ENCODE measurements at regions not wholly inside any gene's neighbourhood (a gene's known extent, or its start where the extent isn't known, plus 50 kb on each side); places are given as distances from the start of the nearest gene placed in this dataset.

DNA sequence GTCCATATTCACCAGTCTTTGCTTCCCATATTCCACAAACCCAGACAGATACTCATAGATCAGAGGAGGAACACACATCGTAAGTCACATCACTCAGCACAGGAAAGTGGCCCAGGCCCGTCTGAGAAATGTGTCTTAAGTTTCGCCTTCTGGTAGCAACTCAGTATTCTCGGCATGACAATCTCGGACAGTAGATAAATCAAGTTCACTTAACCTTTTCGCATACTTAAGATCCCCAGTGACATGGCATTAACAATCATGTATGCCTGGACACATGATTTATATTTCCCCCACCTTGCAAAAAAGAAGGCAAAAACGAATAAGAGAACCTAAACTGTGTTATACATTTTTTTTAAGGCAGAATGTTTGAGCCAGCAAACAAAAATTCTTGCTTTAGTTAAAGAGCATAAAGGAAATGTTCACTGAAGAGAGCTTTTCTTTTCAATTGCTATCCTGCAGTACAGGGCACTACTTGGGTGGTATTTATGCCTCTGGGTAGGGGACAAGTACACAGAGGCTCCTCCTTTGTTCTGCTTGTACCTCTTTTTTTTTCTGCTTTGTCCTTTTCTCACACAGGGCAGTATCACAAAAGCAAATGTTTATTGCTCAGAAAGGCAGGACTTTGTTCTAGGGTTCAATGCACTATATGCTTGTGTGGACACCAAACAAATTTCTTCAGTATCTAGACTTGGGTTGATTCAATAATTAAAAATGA is 360.6 kb downstream of the TDRD3 start:
- DNase-seq: no peak

DNA sequence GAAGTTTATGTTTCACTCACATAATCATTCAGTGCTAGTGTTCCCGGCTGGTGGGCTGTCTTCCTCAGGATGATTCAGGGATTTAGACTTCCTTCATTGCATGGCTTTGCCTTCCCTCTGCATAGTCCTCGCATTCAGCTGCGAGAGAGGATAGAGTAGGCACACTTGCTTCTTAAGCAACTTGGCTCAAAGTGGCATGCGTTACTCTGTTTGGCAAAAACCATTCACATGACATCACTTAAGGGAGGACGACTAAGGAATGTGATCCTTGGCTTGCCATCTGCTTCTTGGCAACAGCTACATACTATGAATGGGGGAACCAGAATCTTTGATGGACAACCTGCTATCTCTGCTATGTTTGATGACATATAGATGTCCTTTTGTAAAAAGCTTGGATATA is 359.3 kb downstream of the TDRD3 start:
- no peak for DNase-seq

DNA sequence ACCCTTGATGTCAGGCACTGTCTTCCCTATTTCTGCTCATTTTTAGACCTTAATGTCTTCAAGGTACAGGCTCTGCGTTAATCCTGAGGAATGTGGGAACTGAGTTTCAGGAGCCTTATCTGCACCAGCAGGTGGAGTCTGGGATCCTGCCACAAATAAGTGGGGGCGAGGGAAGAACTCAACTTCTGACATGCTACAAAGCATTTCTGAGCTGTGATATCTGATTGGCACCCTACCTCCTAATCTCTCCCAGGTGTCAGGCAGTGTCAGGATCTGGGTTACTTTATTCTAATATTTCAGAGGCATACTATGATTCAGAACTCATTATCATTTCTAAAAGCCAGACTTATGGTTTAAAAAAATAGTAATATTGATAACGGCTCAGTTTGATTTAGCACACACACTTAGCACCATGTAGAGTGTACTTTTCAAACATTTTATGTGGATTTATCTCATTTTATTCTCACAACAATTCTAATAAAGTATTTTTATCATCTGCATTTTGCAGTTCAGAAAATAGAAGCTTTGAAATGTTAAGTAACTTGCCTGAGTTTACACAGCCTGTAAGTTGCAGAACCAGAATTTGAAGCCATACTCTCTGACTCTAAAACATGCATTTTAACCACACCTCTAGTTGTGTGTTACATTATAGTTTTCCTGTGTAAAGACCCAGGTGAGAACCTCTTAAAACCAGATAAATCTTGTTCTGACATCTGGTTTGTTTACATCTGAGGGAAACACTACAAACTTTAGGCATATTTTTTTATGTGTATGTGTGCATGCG is 358.6 kb downstream of the TDRD3 start:
- no peak for DNase-seq

DNA sequence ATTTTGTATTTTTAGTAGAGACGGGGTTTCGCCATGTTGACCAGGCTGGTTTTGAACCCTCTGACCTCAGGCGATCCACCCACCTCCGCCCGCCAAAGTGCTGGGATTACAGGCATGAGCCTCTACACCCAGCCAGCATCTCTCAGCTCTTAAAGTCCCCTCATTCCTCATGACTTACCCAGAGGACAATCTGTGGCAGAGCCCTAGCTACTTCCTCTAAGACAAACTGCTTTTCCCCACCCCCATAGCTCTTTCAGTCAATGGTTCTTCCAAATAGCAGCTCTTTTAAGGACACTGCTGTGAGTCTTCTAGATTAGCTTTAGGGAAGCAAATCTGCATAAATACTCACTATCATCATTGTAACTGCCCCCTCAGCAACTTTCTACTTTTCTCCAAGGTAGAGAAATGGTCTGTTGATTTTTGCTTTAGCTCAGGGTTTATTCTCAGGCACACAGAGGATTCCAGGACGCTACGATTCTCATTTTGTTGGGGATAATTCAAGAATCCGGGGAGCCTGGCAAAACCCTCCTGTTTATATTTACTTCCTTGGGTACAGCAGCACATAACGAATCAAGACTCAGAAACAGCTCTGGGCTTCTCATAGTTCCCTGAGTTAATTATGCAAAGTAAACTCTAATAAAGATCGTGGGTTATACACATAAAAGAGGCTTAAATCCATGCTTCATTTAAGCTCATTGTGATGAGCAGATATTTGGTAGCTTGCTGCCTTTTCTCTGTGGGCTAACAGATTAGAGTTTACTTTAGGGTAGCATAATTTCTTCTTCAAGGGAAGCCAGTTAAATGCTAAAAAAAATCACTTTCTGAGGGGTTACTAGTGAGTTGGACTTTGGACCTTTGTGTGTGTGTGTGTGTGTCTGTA is 357.4 kb downstream of the TDRD3 start:
- DNase-seq: no peak

DNA sequence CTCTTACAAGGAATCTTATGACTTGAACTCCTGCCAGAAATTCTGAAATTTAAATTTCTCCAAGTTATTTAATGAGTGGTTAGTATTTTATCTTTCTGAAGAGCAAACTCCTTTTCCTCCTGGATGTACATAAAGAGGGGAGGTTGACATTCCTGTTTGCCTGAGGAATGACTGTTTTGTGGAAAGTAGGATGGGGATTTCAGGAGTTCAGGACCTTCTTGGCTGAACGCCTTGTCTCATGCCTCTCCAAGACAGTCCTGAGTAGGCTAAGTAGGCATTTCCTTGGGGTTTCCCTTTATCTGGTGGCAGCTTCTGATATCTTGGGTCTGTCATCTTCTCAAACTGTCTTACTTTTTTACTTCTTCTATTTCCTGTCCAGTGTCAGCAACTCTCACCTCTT is 356.6 kb downstream of the TDRD3 start:
- no peak for DNase-seq

DNA sequence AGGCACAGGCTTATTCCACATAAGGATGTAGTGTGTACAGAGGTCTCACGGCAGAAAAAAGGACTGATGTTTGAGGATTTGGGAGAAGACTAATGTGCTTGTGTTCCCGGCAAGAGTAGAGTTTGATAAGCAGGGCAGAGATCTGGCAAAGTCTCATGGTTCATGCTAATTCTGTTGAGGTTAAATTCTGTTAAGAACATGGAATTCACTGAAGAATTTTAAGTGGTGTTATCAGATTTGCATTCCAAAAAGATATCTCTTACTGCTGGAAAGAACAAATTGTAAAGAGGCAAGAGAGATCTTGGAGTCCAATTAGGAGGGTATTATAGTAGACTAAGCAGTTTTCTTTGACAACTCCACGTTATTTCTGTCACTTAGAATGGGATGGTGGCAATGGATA is 348.3 kb downstream of the TDRD3 start:
- no peak for DNase-seq

DNA sequence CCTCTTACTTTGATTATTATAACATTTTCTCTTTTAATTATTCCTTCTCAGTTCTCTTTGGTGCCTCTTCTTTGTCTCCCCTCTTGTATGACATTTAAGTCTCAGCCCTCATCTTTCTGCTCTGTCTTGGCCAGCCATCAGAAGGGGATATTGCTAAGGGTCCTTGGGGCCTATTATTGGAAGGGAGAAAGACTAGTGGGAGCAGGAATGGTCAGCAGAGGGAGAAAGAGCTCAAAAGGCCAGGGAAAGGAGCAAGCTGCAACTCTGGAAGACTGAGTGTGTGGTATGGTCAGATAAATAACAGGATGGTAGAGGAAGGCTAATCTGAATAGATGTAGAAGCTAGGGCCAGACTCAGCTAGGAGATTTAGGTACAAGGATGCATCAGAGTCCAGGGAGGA is 336.9 kb downstream of the TDRD3 start:
- DNase-seq: no peak

DNA sequence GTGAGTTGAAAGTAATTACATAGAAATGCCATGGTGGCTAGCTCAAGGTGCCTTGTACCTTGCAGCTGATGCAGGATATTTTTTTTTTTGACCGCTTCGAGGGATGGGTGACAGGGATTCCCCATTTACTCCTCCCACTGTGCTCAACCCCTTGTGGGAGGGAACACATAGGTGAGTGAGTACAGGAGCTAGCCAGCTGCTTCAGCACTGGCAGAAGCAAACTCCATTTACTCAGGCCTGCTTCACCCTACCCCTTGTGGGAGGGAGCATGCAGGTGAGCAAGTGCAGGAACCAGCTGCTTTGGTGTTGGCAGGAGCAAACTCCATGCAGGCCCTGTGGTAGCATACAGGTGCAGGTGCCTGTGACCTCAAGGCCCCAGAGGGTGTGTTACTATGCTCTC is 330.1 kb downstream of the TDRD3 start:
- DNase-seq: no peak

DNA sequence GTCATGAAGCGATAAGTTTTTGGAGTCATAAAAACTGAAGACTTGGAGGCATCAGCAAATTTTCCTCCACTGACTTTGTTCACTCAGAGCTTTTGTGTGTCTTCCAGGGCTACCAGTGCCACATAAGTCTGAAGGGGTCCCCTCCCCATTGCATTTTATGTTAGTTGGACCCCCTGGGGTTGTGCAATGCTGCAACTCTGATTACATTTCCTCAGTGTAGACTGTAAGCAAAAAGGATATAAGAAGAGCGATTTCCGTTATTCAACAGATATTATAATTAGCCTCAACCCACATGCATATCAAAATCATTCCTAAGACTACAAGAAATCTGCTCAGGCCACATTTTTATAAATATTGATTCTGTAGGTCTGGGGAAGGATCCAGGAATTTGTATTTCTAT is 324.0 kb downstream of the TDRD3 start:
- no peak for DNase-seq

DNA sequence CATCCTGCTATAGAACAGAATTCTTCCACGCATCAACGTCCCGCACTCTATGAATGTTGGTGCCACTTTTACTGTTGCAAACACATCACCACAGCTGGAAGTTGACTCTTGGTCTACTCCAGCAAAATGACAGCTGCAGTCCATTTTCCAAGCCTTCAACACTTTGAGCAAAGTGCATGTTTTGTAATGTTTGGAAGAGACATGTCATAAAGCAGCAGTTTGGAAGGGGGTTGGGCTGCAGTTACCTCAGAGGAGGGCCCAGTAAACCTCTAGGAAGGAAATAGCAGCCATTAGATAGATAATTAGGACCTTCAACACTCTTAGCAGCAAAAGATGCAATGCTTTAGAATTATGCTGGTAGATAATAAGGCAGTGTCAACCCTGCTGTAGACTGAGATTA is 323.6 kb downstream of the TDRD3 start:
- DNase-seq: no peak

DNA sequence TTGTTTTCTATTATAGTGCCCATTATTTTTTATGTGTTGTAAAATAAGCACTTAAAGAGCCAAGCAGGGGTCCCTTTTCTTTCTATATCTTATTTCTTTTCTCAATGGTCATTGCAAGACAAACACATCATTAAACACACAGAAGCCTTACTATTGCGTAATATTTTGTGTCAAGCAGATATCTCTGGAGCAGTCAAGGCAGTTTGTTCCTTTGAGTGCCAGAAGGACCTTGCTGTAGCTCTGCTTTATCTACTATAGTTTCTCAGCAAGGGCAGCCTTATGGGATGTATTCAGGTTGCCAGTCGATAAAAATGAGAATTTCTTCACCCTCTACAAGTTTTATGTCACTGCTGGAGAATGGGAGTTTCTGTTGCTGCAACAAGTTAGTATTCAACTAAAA is 319.3 kb downstream of the TDRD3 start:
- DNase-seq: no peak

DNA sequence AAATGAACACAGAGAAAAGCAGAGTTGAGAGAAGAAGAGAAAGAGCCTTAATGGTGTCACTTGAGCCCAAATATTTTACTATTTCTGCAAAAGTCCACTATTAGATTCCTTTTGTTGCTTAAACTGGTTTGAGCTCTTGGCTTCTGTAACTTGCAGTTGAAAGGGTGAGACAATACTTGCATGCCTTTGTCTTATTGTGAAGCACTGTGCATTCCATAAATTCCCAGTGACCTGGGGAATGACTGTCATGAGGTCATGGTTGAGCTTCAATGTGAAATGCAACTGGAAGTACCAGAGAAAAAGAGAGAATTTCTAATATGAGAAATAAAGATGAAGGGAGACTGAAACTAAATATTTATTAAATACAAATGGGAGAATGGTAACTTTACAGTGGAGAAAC is 310.9 kb downstream of the TDRD3 start:
- DNase-seq: no peak

DNA sequence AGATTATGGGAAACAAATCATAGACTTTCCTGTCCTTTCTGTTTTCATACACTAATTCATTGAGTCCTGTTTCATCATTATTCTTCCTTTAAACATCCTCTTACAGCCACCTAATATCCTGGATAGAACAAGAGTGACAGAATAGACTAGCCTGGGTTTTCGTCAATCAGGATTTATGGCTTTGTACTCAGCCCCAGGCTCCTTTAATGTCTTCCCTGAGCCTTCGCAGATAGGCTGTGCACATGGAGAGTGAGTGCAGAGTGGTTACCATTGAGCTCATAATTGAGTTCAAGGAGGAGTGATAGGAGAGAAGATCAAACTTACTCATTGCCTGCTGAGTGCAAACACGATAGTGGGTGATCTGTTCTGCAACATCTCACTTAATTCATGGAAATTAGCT is 304.9 kb downstream of the TDRD3 start:
- no peak for DNase-seq

DNA sequence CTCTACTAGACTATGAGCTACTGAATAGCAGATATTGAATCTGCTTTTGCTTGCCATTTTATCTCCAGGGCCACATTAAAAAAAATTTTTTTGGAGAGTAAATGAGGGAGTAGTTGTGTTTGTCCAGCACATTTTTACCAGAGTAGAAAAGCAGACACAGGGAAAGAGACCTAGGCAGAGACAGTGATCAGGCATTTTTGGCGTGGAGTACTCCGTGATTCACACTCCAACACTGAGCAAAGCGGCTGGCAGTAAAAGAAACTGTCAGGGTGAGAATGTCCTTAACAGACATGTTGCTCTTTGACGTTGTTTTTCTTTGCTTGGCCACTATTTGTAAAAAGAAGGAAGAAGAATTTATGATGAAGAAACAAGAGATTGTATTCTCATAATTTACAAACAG is 304.0 kb downstream of the TDRD3 start:
- DNase-seq: no peak

DNA sequence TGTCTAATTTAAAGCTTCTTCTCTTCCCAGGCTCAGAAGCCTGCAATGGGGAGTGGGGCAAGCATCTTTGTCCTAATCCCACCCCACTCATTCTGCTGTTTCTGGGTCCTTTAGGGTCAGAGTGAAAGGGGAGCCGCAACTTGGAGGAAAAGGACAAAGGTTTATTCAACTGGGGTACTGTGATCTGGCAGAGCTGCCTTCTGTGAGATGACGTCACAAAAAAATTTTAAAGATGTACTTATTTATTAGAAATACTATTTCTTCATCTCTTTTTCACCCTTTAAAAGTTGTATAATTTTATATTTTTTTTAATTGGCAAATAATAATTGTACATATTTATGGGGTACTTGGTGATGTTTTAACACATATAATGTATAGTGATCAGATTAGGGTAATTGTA is 302.6 kb downstream of the TDRD3 start:
- DNase-seq: no peak

DNA sequence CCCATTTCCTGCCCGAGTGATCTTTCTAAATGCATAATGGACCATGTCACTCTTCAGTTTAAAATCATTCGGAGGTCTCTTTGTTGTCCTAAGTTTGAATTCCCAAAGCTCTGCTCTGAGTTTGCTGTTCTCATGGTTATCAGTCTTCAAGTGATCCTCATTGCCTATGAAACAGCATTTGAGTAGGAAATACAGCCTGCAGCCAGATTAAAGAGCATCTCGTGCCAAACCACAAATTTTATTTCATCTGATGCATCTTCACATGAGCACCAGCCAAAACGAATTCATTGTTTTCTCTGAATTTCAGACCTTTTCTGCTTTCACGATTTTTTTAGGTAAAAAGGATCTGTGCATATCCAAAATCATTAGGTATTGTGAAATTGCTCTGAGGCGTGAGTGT is 299.6 kb downstream of the TDRD3 start:
- no peak for DNase-seq

DNA sequence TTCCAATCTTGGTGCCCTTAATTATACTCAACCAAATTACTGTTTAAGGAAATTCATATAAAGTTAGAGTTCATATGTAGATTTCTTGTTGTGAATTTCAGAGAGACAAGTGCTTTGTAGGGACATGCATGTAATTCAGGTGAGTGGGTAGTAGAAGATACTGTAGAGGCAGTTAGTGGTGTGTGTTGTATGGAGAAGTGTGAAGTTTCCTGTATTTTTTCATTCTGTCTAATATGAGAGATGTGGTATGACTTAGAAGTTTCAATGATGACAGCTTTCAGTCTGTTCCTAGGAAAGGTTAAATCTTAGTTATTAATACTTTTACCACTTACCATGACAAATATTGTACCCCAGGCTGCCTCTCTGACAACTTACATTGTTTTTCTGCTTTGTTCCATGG is 294.2 kb downstream of the TDRD3 start:
- no peak for DNase-seq

DNA sequence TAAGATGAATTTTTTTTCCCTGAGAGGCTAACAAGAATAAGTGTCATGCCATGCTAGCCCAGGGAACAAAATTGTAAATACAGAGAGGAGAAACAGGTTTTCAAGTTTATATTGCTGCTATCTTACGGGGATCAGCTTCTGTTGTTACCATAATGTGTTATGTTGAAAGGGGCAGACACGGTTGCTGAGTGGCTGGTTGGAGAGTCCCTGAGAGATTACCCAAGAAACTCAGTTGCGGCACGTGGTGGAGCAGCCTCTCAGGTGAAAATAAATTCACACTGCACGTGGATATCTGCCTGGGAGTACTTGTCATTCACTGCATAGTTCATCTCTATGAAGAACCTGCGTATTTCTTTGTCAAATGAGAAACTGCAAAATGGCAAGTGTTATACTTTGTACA is 293.6 kb downstream of the TDRD3 start:
- no peak for DNase-seq

DNA sequence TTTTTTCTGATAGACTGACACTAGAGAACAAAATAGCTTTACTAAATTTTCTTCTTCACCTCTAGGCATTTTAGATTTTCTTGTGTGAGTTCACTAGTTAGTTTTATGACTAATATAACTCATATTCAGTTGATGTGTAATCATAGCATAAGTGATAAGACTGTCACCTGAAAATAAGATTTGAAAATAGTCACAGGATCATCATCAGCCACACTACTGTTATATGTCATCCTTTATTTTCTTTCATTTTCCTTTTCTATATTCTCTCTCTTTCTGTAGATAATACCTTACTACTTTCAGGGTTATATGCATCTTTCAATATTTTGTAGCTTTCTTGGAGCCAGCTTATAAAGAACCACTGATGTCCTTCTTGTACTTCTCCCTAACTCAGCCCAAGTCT is 292.6 kb downstream of the TDRD3 start:
- no peak for DNase-seq

DNA sequence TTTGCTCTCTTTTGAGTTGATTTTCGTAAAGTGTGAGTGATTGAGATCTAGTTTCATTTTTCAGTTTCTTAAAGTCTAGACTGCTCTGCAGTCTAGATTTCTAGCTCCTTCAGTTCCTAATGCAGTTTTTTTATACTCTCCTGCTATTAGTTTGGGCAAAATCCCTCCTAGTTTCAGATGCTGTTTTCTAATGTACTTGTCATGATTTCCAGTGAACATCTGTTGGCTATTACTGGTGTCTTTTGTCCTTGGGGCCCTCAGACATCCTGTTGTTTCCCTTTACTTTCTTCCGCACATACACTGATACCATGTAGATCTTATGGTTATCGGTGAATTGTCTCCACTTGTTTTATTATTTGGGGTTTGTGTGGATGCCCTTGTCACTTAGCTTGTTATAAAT is 292.1 kb downstream of the TDRD3 start:
- no peak for DNase-seq

DNA sequence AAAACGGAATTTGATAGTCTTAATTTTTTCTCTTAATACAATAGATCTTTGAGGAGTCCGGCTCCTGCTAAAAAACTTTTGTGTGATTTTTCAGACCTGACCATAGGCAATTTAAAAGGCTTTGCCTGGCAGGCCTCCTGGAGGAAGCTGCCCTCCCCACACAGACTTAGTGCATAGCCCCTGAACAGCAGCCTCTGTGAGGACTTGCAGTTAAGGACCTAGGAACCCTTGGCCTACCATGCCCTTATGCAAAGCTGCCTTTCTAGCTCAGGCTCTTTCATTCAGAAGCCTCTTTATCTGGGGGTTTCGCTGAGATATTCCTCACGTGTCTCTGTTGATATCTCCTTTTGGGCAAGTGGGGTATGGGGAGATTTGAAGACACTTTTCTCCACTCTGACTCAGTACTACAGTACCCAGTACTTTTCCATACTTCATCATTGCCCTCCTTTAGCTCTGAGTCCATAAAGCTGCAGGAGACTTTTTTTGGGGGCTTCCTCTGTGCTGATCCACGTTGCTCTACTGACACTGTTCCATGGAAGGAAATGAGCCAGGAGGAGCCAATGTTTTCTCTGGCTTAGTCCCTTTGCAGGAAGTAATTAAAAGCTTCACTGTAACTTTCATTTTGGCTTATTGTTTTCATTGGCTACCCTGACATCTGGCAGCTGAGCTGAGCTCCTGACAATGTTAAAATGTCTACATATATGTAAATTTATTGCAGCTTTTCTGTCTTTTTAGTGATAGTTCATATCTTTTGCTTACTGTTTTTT is 283.1 kb downstream of the TDRD3 start:
- no peak for DNase-seq

DNA sequence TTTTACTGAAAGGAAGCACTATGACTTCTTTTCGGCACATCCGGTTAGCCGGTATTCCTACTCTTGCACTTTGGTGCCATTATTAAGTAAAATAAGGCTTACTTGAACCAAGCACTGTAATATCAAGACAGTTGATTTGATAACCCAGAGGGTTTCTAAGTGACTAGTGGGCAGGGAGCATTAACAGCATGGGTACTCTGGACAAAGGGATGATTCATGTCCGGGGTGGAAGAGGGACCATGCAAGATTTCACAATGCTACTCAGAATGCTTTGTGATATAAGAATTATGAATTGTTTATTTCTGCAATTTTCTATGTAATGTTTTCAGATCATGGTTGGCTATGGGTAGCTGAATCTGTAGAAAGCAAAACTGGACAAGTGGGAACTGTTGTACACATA is 282.1 kb downstream of the TDRD3 start:
- no peak for DNase-seq

DNA sequence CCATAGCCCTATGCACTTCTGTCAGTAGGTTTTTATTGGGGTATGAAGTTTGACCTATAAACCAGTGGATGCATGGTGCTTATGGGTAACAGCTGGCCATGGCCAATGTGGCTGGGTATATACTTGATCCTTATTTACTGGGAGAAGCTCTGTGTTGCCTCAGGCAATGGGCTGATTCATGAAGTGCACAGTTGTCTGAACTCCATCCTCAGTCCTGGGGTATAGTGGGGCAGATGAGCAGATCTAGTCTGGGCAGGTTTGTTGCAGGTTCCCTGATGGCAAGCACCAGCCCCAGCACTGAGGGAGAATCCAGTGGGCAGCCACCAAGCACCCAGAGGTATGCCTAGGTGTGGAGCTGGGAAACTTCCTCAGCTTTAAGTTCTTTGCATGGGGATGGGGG is 274.4 kb downstream of the TDRD3 start:
- DNase-seq: no peak
